OCI-LY1 (cell line): ENCODE measurements at regions not wholly inside any gene's neighbourhood (a gene's known extent, or its start where the extent isn't known, plus 50 kb on each side); places are given as distances from the start of the nearest gene placed in this dataset.
"Not testable (repeated sequence)": the region's sequence is repeated elsewhere in the genome, so short reads cannot be mapped to it uniquely, and the experiment has no call there.

Source experiments
- H2AFZ ChIP-seq: fragments of 200-600 bp; sonication (generic), shearing (Covaris generic); 2 replicates; pipeline ENCODE4 v1.6.0; 2014; ENCODE audit warnings: antibody characterized with exemption, mild to moderate bottlenecking, low read length
- H3F3A ChIP-seq: fragments of 200-600 bp; sonication (generic), shearing (Covaris generic); 2 replicates; pipeline ENCODE4 v1.6.0; 2014; ENCODE audit warnings: mild to moderate bottlenecking, antibody characterized with exemption, low read length, moderate library complexity; ENCODE audit not compliant: insufficient read depth
- H3K27ac ChIP-seq: fragments of 200-600 bp; sonication (generic); 2 replicates; pipeline ENCODE4 v1.5.1; 2014; ENCODE audit warnings: low read length, mixed run types, mild to moderate bottlenecking, low read depth; ENCODE audit not compliant: poor library complexity, severe bottlenecking
- H3K27me3 ChIP-seq: fragments of 200-600 bp; sonication (generic); 2 replicates; pipeline ENCODE4 v1.6.0; 2014; ENCODE audit warnings: antibody characterized with exemption, mild to moderate bottlenecking, low read length, moderate library complexity; ENCODE audit not compliant: insufficient read depth
- H3K36me3 ChIP-seq: fragments of 200-600 bp; sonication (generic); 2 replicates; pipeline ENCODE4 v1.6.1; 2014; ENCODE audit warnings: mild to moderate bottlenecking, antibody characterized with exemption, low read length, moderate library complexity, mixed read lengths; ENCODE audit not compliant: insufficient read depth
- H3K4me1 ChIP-seq: fragments of 200-600 bp; sonication (generic); 2 replicates; pipeline ENCODE4 v1.5.1; 2014; ENCODE audit warnings: mild to moderate bottlenecking, low read length, moderate library complexity; ENCODE audit not compliant: insufficient read depth, severe bottlenecking
- H3K4me2 ChIP-seq: fragments of 200-600 bp; sonication (generic), shearing (Covaris generic); 2 replicates; pipeline ENCODE4 v1.6.1; 2014; ENCODE audit warnings: low read length
- H3K4me3 ChIP-seq: fragments of 200-600 bp; sonication (generic); 2 replicates; pipeline ENCODE4 v1.5.1; 2014; ENCODE audit warnings: low read length, low read depth, mild to moderate bottlenecking, mixed read lengths; ENCODE audit not compliant: poor library complexity, severe bottlenecking
- H3K79me2 ChIP-seq: fragments of 200-600 bp; shearing (Covaris generic); 2 replicates; pipeline ENCODE4 v1.6.1; 2016; ENCODE audit warnings: mixed run types, low read length, mixed read lengths; ENCODE audit not compliant: insufficient read depth
- H3K9ac ChIP-seq: fragments of 200-600 bp; sonication (generic), shearing (Covaris generic); 2 replicates; pipeline ENCODE4 v1.6.1; 2014; ENCODE audit warnings: mild to moderate bottlenecking, low read length, mixed read lengths
- H3K9me2 ChIP-seq: fragments of 200-600 bp; sonication (generic), shearing (Covaris generic); 2 replicates; pipeline ENCODE4 v1.6.1; 2014; ENCODE audit warnings: low read depth, mild to moderate bottlenecking, low read length, mixed read lengths
- H3K9me3 ChIP-seq: fragments of 200-600 bp; shearing (Covaris generic); 2 replicates; pipeline ENCODE4 v1.6.1; 2014; ENCODE audit warnings: low read length, mixed read lengths
- H4K20me1 ChIP-seq: fragments of 200-600 bp; sonication (generic), shearing (Covaris generic); 2 replicates; pipeline ENCODE4 v1.6.0; 2016; ENCODE audit warnings: mild to moderate bottlenecking, low read length; ENCODE audit not compliant: insufficient read depth
- CTCF ChIP-seq: fragments of 200-600 bp; sonication (generic), shearing (Covaris generic); IDR thresholded peaks from 2 replicates; pipeline ENCODE4 v1.5.1; 2017; ENCODE audit warnings: mild to moderate bottlenecking, antibody characterized with exemption, low read length, moderate library complexity, mixed read lengths
- EZH2 ChIP-seq: fragments of 200-600 bp; sonication (generic), shearing (Covaris generic); IDR thresholded peaks from 2 replicates; pipeline ENCODE4 v1.8.0; 2017; ENCODE audit warnings: borderline replicate concordance, mixed run types, mild to moderate bottlenecking, antibody characterized with exemption, low read length, moderate library complexity, mixed read lengths

GRCh38 chr2:181798022-181798421 lies 93.5 kb upstream of the ITPRID2 start:
- H3K9me3 ChIP-seq = no peaks in the 10 kb centered on the region
- TF ChIP-seq EZH2 (no peak), CTCF (no peak)
- no peaks in the 10 kb centered on the region for H3K79me2 ChIP-seq
- H3F3A ChIP-seq = no peaks in the 10 kb centered on the region
- no peak overlapping the region for H3K4me3 ChIP-seq
- no peaks in the 10 kb centered on the region for H3K4me1 ChIP-seq
- H4K20me1 ChIP-seq = no peaks in the 10 kb centered on the region
- H3K27me3 ChIP-seq = no peaks in the 10 kb centered on the region
- H3K9me2 ChIP-seq = no peaks in the 10 kb centered on the region
- no peaks in the 10 kb centered on the region for H3K36me3 ChIP-seq
- H2AFZ ChIP-seq = no peak overlapping the region
- H3K4me2 ChIP-seq = no peak overlapping the region
- no peak overlapping the region for H3K9ac ChIP-seq
- H3K27ac ChIP-seq = no peak overlapping the region

DNA sequence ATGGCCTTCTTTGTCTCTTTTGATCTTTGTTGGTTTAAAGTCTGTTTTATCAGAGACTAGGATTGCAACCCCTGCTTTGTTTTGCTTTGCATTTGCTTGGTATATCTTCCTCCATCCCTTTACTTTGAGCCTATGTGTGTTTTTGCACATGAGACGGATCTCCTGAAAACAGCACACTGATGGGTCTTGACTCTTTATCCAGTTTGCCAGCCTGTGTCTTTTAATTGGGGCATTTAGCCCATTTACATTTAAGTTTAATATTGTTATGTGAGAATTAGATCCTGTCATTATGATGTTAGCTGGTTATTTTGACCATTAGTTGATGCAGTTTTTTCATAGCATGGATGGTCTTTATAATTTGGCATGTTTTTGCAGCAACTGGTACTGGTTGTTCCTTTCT lies 89.2 kb upstream of the ITPRID2 start:
- not testable (repeated sequence) for H3K9me2 ChIP-seq, H3F3A ChIP-seq, H3K4me2 ChIP-seq, H3K36me3 ChIP-seq, H3K27me3 ChIP-seq, H3K79me2 ChIP-seq, H3K4me3 ChIP-seq, H3K9me3 ChIP-seq, H4K20me1 ChIP-seq, H3K4me1 ChIP-seq, H3K9ac ChIP-seq, H3K27ac ChIP-seq, H2AFZ ChIP-seq

DNA sequence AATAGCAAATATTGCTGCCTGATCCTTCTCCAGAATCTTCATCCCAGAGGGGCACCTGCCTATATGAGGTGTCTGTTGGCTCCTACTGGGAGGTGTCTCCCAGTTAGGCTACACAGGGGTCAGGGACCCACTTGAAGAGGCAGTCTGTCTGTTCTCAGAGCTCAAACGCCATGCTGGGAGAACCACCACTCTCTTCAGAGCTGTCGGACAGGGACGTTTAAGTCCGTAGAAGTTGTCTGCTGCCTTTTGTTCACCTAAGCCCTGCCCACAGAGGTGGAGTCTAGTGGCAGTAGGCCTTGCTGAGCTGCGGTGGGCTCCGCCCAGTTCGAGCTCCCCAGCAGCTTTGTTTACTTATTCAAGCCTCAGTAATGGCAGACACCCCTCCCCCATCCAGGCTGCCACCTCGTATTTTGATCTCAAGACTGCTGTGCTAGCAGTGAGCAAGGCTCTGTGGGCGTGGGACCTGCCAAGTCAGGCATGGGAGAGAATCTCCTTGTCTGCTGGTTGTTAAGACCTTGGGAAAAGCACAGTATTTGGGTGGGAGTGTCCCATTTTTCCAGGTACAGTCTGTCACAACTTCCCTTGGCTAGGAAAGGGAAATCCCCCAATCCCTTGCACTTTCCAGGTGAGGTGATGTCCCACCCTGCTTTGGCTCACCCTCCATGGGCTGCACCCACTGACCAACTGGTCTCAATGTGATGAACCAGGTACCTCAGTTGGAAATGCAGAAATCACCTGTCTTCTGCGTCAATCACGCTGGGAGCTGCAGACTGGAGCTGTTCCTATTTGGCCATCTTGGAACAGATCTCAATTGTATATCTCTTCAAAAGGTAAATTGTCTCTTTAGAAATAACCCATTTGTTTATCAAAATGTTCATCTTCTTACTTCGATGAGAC lies 87.4 kb upstream of the ITPRID2 start:
- H3K4me1 ChIP-seq, H3K4me3 ChIP-seq, H3K4me2 ChIP-seq, H2AFZ ChIP-seq, H3K9me3 ChIP-seq, H3F3A ChIP-seq, H3K79me2 ChIP-seq, H3K36me3 ChIP-seq, H3K9ac ChIP-seq, H3K27me3 ChIP-seq, H3K27ac ChIP-seq, H4K20me1 ChIP-seq, H3K9me2 ChIP-seq: not testable (repeated sequence)

GRCh38 chr2:181805228-181806038 lies 86.1 kb upstream of the ITPRID2 start:
- TF ChIP-seq EZH2 = no peak
- TF ChIP-seq CTCF = no peak
- H3F3A ChIP-seq = no peaks in the 10 kb centered on the region
- H3K9me3 ChIP-seq = no peaks in the 10 kb centered on the region
- H3K36me3 ChIP-seq = no peaks in the 10 kb centered on the region
- no peaks in the 10 kb centered on the region for H3K4me1 ChIP-seq
- H3K9me2 ChIP-seq = no peaks in the 10 kb centered on the region
- H3K4me2 ChIP-seq = no peak overlapping the region
- H3K9ac ChIP-seq = no peak overlapping the region
- H2AFZ ChIP-seq = no peak overlapping the region
- no peak overlapping the region for H3K27ac ChIP-seq
- H3K27me3 ChIP-seq = no peaks in the 10 kb centered on the region
- H3K4me3 ChIP-seq = no peak overlapping the region
- no peaks in the 10 kb centered on the region for H4K20me1 ChIP-seq
- no peaks in the 10 kb centered on the region for H3K79me2 ChIP-seq
